H1 (cell line): ENCODE measurements at regions not wholly inside any gene's neighbourhood (a gene's known extent, or its start where the extent isn't known, plus 50 kb on each side); places are given as distances from the start of the nearest gene placed in this dataset.

Experiments used
- CTCF ChIA-PET: fragments of 300-600 bp; sonication (Branson Sonifier 250); formaldehyde crosslinking; loops from one replicate; lab custom pipeline; 2021; ENCODE audit not compliant: partially characterized antibody; lab: Charles Lee
- POLR2A ChIA-PET: fragments of 300-600 bp; sonication (Branson Sonifier 250); formaldehyde crosslinking; loops from one replicate; lab custom pipeline; 2021; ENCODE audit warnings: inconsistent platforms; ENCODE audit not compliant: partially characterized antibody; lab: Charles Lee
- DNase-seq, 2 experiments: peaks; one replicate each; pipeline versions ENCODE4 v3.0.0 to v3.0.0-alpha.2; 2010 to 2022; ENCODE audit warnings: low spot score in 2 of 2, low read depth in 1 of 2, mixed read lengths in 1 of 2
- FAIRE-seq: peaks from 2 replicates; lab custom pipeline; 2011; peaks lifted over from hg19 to GRCh38; lab: Jason Lieb, UNC
- H2AFZ ChIP-seq: 2 replicates; pipeline ENCODE4 v1.8.1; 2012; ENCODE audit warnings: low read length, inconsistent platforms
- H2AK5ac ChIP-seq: 2 replicates; pipeline ENCODE4 v1.6.1; 2013; ENCODE audit warnings: low read depth, low read length
- H2BK120ac ChIP-seq: replicated peaks from 2 replicates; pipeline ENCODE3; 2013; ENCODE audit warnings: low read depth, low read length, inconsistent platforms
- H2BK12ac ChIP-seq: 2 replicates; pipeline ENCODE4 v1.6.1; 2013; ENCODE audit warnings: low read depth, low read length
- H2BK15ac ChIP-seq: 2 replicates; pipeline ENCODE4 v1.6.1; 2013; ENCODE audit warnings: low read length
- H2BK20ac ChIP-seq: 2 replicates; pipeline ENCODE4 v1.6.1; 2013; ENCODE audit warnings: low read length
- H2BK5ac ChIP-seq: 2 replicates; pipeline ENCODE4 v1.6.1; 2013; ENCODE audit warnings: low read depth, low read length
- H3K14ac ChIP-seq: 2 replicates; pipeline ENCODE4 v1.6.1; 2013; ENCODE audit warnings: inconsistent platforms; ENCODE audit not compliant: insufficient read length
- H3K18ac ChIP-seq: 2 replicates; pipeline ENCODE4 v1.6.1; 2013; ENCODE audit warnings: low read length; ENCODE audit errors: extremely low read depth
- H3K23ac ChIP-seq: 2 replicates; pipeline ENCODE4 v1.6.1; 2013; ENCODE audit warnings: inconsistent platforms; ENCODE audit not compliant: insufficient read length
- H3K23me2 ChIP-seq: 2 replicates; pipeline ENCODE4 v1.6.1; 2013; ENCODE audit warnings: low read depth, low read length
- H3K27ac ChIP-seq: 2 replicates; pipeline ENCODE4 v1.6.1; 2011; ENCODE audit warnings: low read depth, low read length, inconsistent platforms
- H3K27me3 ChIP-seq, 4 experiments: replicated peaks in 1 of 4; 1 replicate in 1 of 4; 2 replicates in 3 of 4; pipeline versions ENCODE4 v1.6.1 to v1.8.1; 2011 to 2013; ENCODE audit warnings: low read length in 3 of 4, mild to moderate bottlenecking in 3 of 4, inconsistent platforms in 2 of 4, mixed read lengths in 2 of 4, moderate library complexity in 1 of 4; ENCODE audit not compliant: control insufficient read depth in 3 of 4, insufficient read depth in 3 of 4; ENCODE audit errors: extremely low read depth in 1 of 4
- H3K36me3 ChIP-seq, 4 experiments: 2 replicates each; pipeline versions ENCODE4 v1.6.1 to v1.8.1; 2011 to 2013; ENCODE audit warnings: mild to moderate bottlenecking in 4 of 4, low read length in 3 of 4, moderate library complexity in 2 of 4, control low read depth in 1 of 4, inconsistent platforms in 1 of 4; ENCODE audit not compliant: insufficient read depth in 4 of 4, control insufficient read depth in 2 of 4
- H3K4ac ChIP-seq: replicated peaks from 2 replicates; pipeline ENCODE3; 2013; ENCODE audit warnings: low read length, low read depth, mixed read lengths, inconsistent platforms; ENCODE audit not compliant: insufficient read length
- H3K4me1 ChIP-seq, 4 experiments: replicated peaks in 1 of 4; 1 replicate in 1 of 4; 2 replicates in 3 of 4; pipeline versions ENCODE4 v1.6.1 to v1.8.1; 2011 to 2013; ENCODE audit warnings: low read length in 3 of 4, inconsistent platforms in 2 of 4, mixed read lengths in 1 of 4; ENCODE audit not compliant: insufficient read depth in 4 of 4, control insufficient read depth in 3 of 4
- H3K4me2 ChIP-seq, 2 experiments: 2 replicates each; pipeline versions ENCODE4 v1.6.1 to v1.8.1; 2011 to 2013; ENCODE audit warnings: low read depth in 2 of 2, low read length in 2 of 2, control low read depth in 1 of 2, inconsistent platforms in 1 of 2, mild to moderate bottlenecking in 1 of 2; ENCODE audit not compliant: insufficient read depth in 1 of 2
- H3K4me3 ChIP-seq, 4 experiments: fragments of 200-600, 300-600 bp in 1 of 4; sonication (generic), shearing (Covaris generic), sonication (Bioruptor Twin) in 1 of 4; 2 replicates each; pipeline versions ENCODE4 v1.5.1 to v1.8.1; 2011 to 2016; ENCODE audit warnings: low read length in 4 of 4, low read depth in 3 of 4, control low read depth in 2 of 4, inconsistent platforms in 2 of 4, mild to moderate bottlenecking in 2 of 4, mixed read lengths in 1 of 4, moderate library complexity in 1 of 4; ENCODE audit not compliant: insufficient read depth in 2 of 4; ENCODE audit errors: extremely low read depth in 1 of 4
- H3K56ac ChIP-seq: replicated peaks from 2 replicates; pipeline ENCODE3; 2013; ENCODE audit warnings: low read depth, mild to moderate bottlenecking, mixed read lengths, low read length, inconsistent platforms; ENCODE audit not compliant: insufficient read length
- H3K79me1 ChIP-seq: 2 replicates; pipeline ENCODE4 v1.6.1; 2013; ENCODE audit warnings: low read depth, low read length, control low read depth
- H3K79me2 ChIP-seq, 2 experiments: 2 replicates each; pipeline versions ENCODE4 v1.6.1 to v1.8.1; 2012 to 2013; ENCODE audit warnings: low read length in 2 of 2, mild to moderate bottlenecking in 2 of 2, inconsistent platforms in 1 of 2; ENCODE audit not compliant: insufficient read depth in 2 of 2, control insufficient read depth in 1 of 2
- H3K9ac ChIP-seq, 4 experiments: replicated peaks in 1 of 4; 1 replicate in 1 of 4; 2 replicates in 3 of 4; pipeline versions ENCODE4 v1.6.1 to v1.8.1; 2011 to 2013; ENCODE audit warnings: low read depth in 3 of 4, low read length in 3 of 4, control low read depth in 2 of 4, mild to moderate bottlenecking in 2 of 4, moderate library complexity in 2 of 4, inconsistent platforms in 1 of 4; ENCODE audit errors: extremely low read depth in 1 of 4
- H3K9me3 ChIP-seq, 2 experiments: 2 replicates each; pipeline versions ENCODE4 v1.6.1 to v1.8.1; 2012 to 2013; ENCODE audit warnings: mild to moderate bottlenecking in 2 of 2, moderate library complexity in 2 of 2, control low read depth in 1 of 2, inconsistent platforms in 1 of 2, low read depth in 1 of 2, low read length in 1 of 2, mixed read lengths in 1 of 2; ENCODE audit not compliant: insufficient read depth in 2 of 2
- H4K20me1 ChIP-seq, 2 experiments: replicated peaks in 1 of 2; 2 replicates each; pipeline versions ENCODE3 to v1.8.1; 2011 to 2013; ENCODE audit warnings: inconsistent platforms in 2 of 2, low read length in 2 of 2, mild to moderate bottlenecking in 1 of 2; ENCODE audit not compliant: insufficient read depth in 2 of 2, control insufficient read depth in 1 of 2
- H4K5ac ChIP-seq: 2 replicates; pipeline ENCODE4 v1.6.1; 2013; ENCODE audit warnings: low read length, low read depth, mixed read lengths, inconsistent platforms; ENCODE audit not compliant: insufficient read length
- H4K8ac ChIP-seq: 2 replicates; pipeline ENCODE4 v1.8.0; 2013; ENCODE audit warnings: mild to moderate bottlenecking, moderate library complexity, low read length, inconsistent platforms; ENCODE audit not compliant: insufficient read depth; ENCODE audit errors: extremely low read depth
- H4K91ac ChIP-seq: replicated peaks from 2 replicates; pipeline ENCODE3; 2013; ENCODE audit warnings: low read length, mixed read lengths, inconsistent platforms; ENCODE audit not compliant: insufficient read length
- ASH2L ChIP-seq: fragments of 200-600, 300-600 bp; sonication (generic); IDR thresholded peaks from one replicate; pipeline ENCODE4 v1.7.1; 2017; ENCODE audit warnings: low read length
- BACH1 ChIP-seq: IDR thresholded peaks from 2 replicates; pipeline ENCODE4 v1.6.1; 2012; ENCODE audit warnings: low read length, improper control_type of control experiment
- CBX8 ChIP-seq: fragments of 300-800, 300-1000 bp; sonication (generic); IDR thresholded peaks from 2 replicates; pipeline ENCODE4 v1.7.1; 2016; ENCODE audit warnings: low read depth, low read length, borderline replicate concordance
- CEBPB ChIP-seq: IDR thresholded peaks from 2 replicates; pipeline ENCODE4 v1.6.1; 2012; ENCODE audit warnings: low read depth, low read length
- GABPA ChIP-seq: IDR thresholded peaks from 2 replicates; pipeline ENCODE4 v1.6.1; 2011; ENCODE audit warnings: mild to moderate bottlenecking, low read length, moderate library complexity, borderline replicate concordance; ENCODE audit not compliant: insufficient read depth
- GTF2F1 ChIP-seq: IDR thresholded peaks from 2 replicates; pipeline ENCODE4 v1.6.1; 2012; ENCODE audit warnings: low read depth, low read length, improper control_type of control experiment, borderline replicate concordance
- KDM1A ChIP-seq: fragments of 200-600, 300-600 bp; sonication (generic); IDR thresholded peaks from 2 replicates; pipeline ENCODE4 v1.7.1; 2016; ENCODE audit warnings: mild to moderate bottlenecking, low read length, borderline replicate concordance
- MAFK ChIP-seq: IDR thresholded peaks from 2 replicates; pipeline ENCODE4 v1.6.1; 2012; ENCODE audit warnings: low read depth, mild to moderate bottlenecking, improper control_type of control experiment, low read length
- NRF1 ChIP-seq: IDR thresholded peaks from 2 replicates; pipeline ENCODE4 v1.6.1; 2011; ENCODE audit warnings: mild to moderate bottlenecking, low read depth, low read length, improper control_type of control experiment
- POLR2A ChIP-seq, 2 experiments: IDR thresholded peaks; 1 replicate in 1 of 2; 2 replicates in 1 of 2; pipeline ENCODE4 v1.6.1; 2011; ENCODE audit warnings: low read depth in 2 of 2, low read length in 2 of 2, mild to moderate bottlenecking in 2 of 2; ENCODE audit errors: control extremely low read depth in 1 of 2
- POLR2AphosphoS5 ChIP-seq: IDR thresholded peaks from 2 replicates; pipeline ENCODE4 v1.6.1; 2011; ENCODE audit warnings: low read depth, low read length
- RBBP5 ChIP-seq: IDR thresholded peaks from 2 replicates; pipeline ENCODE4 v1.7.1; 2012; ENCODE audit warnings: low read depth, mild to moderate bottlenecking, inconsistent platforms, low read length, moderate library complexity, borderline replicate concordance
- RFX5 ChIP-seq: IDR thresholded peaks from 2 replicates; pipeline ENCODE4 v1.6.1; 2011; ENCODE audit warnings: low read depth, low read length, improper control_type of control experiment, borderline replicate concordance
- SIX5 ChIP-seq: IDR thresholded peaks from 2 replicates; pipeline ENCODE4 v1.6.1; 2011; ENCODE audit warnings: mild to moderate bottlenecking, low read depth, low read length
- TBP ChIP-seq: IDR thresholded peaks from 2 replicates; pipeline ENCODE4 v1.6.1; 2011; ENCODE audit warnings: low read depth, low read length, improper control_type of control experiment
- TCF12 ChIP-seq: IDR thresholded peaks from 2 replicates; pipeline ENCODE4 v1.6.1; 2011; ENCODE audit warnings: low read depth, mild to moderate bottlenecking, low read length
- YY1 ChIP-seq: IDR thresholded peaks from 2 replicates; pipeline ENCODE4 v1.6.1; 2011; ENCODE audit warnings: low read depth, mild to moderate bottlenecking, low read length
- WGBS, 2 experiments: shearing (Covaris generic) in 1 of 2; methylation state at CpG; one replicate each; pipeline versions ENCODE4 v1.1.6 to v1.1.7; 2013 to 2015; ENCODE audit warnings: low lambda C conversion rate in 2 of 2, mixed read lengths in 2 of 2, inconsistent platforms in 1 of 2, low coverage in 1 of 2, missing lambda C conversion rate in 1 of 2; ENCODE audit not compliant: insufficient replicate concordance in 2 of 2, insufficient coverage in 1 of 2, insufficient read length in 1 of 2; ENCODE audit errors: extremely low coverage in 1 of 2, missing lambda C conversion rate in 1 of 2; 5-methylcytosine and 5-hydroxymethylcytosine counted together

- CTCF ChIA-PET, result interaction anchor here (0.9 to 1.1 kb wide), 2 partner anchors 12 to 136 kb away, joined by 3 read pairs; no protein-coding TSS in a partner anchor
- TF ChIP-seq KDM1A (no peak), TCF12 (no peak), MAFK (no peak), NRF1 (no peak), GABPA (no peak), POLR2A (IDR thresholded peaks at IDR 0.05; ENCODE audit: control extremely low read depth in 1 of 2, low read depth in 2 of 2, low read length in 2 of 2) (no peak), RBBP5 (no peak), YY1 (no peak), RFX5 (no peak), CEBPB (no peak), GTF2F1 (no peak), CBX8 (no peak), SIX5 (no peak), POLR2AphosphoS5 (no peak), TBP (no peak), ASH2L (no peak), BACH1 (no peak)
Measured at GRCh38 chr13:63112799-63113395, 1697.2 kb upstream of the PCDH20 start.

More at GRCh38 chr13:63112799-63113395, 1697.2 kb upstream of the PCDH20 start:
- H3K9ac ChIP-seq, result no peak overlapping the region
- DNase-seq (no peak), FAIRE-seq (no peak)
- no peaks in the 10 kb centered on the region for H3K27me3 ChIP-seq
- H2BK15ac ChIP-seq, result no peak overlapping the region
- 90% methylated on average over 2 of the region's 2 CpGs; no CpG with 5 or more reads in 1 of the 2 experiments for WGBS, 2 experiments
- no peaks in the 10 kb centered on the region for H3K79me2 ChIP-seq
- no peak overlapping the region for H2AFZ ChIP-seq
- no peak overlapping the region for H3K23ac ChIP-seq
- H3K23me2 ChIP-seq, result no peaks in the 10 kb centered on the region
- no peaks in the 10 kb centered on the region for H3K4me1 ChIP-seq
- no peak overlapping the region for H3K4ac ChIP-seq
- H4K91ac ChIP-seq, result no peak overlapping the region
- no peak overlapping the region for H3K18ac ChIP-seq
- H3K56ac ChIP-seq, result no peak overlapping the region
- no peak overlapping the region for H4K5ac ChIP-seq
- H3K9me3 ChIP-seq, result no peaks in the 10 kb centered on the region
- no peak overlapping the region for H2AK5ac ChIP-seq
- no peak overlapping the region for H4K8ac ChIP-seq
- no peak overlapping the region for H2BK5ac ChIP-seq
- POLR2A ChIA-PET, result no interaction called here
- H3K14ac ChIP-seq, result no peak overlapping the region
- no peak overlapping the region for H2BK12ac ChIP-seq
- no peak overlapping the region for H3K4me3 ChIP-seq
- H4K20me1 ChIP-seq, result no peaks in the 10 kb centered on the region
- no peaks in the 10 kb centered on the region for H3K79me1 ChIP-seq
- H3K4me2 ChIP-seq, result no peak overlapping the region
- no peaks in the 10 kb centered on the region for H3K36me3 ChIP-seq
- H3K27ac ChIP-seq, result no peak overlapping the region
- H2BK20ac ChIP-seq, result no peak overlapping the region
- H2BK120ac ChIP-seq, result no peak overlapping the region
